ENCODE measurements at regions not wholly inside any gene's neighbourhood (a gene's known extent, or its start where the extent isn't known, plus 50 kb on each side); places are given as distances from the start of the nearest gene placed in this dataset.
"Not testable (repeated sequence)": the region's sequence is repeated elsewhere in the genome, so short reads cannot be mapped to it uniquely, and the experiment has no call there.

DNA sequence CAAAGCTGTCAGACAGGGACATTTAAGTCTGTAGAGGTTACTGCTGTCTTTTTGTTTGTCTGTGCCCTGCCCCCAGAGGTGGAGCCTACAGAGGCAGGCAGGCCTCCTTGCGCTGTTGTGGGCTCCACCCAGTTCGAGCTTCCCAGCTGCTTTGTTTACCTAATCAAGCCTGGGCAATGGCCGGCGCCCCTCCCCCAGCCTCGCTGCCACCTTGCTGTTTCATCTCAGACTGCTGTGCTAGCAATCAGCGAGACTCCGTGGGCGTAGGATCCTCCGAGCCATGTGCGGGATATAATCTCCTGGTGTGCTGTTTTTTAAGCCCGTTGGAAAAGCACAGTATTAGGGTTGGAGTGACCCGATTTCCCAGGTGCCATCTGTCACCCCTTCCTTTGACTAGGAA lies 454.2 kb upstream of the CCDC196 start:
- TF ChIP-seq CTCF (conservative IDR thresholded peaks at IDR 0.05 in 1 of 2, IDR thresholded peaks at IDR 0.05 in 1 of 2; ENCODE audit: low read depth in 1 of 2, low read length in 2 of 2); EZH2 (IDR thresholded peaks at IDR 0.05; ENCODE audit: low read length, missing control alignments): not testable (repeated sequence)

Measured in fibroblast of lung (primary cell).